Left lung (tissue), 4 donors: ENCODE measurements at regions not wholly inside any gene's neighbourhood (a gene's known extent, or its start where the extent isn't known, plus 50 kb on each side); places are given as distances from the start of the nearest gene placed in this dataset.
A peak's percentile ranks its signal among the peaks of the same experiment; 100 is the strongest.

Experiments used
- ATAC-seq: fragments of 200-7000 bp; cut with Tn5 transposase; one replicate; pipeline ENCODE4 v1.9.1; 2020; ENCODE audit warnings: moderate library complexity
- DNase-seq, 4 donors: peaks; one replicate each; pipeline ENCODE4 v3.0.0-alpha.2; 2013 to 2020
- H3K27ac ChIP-seq, 2 donors: fragments of 200-600 bp; sonication (generic) in 1 of 2; one replicate each; pipeline versions ENCODE4 v1.5.0 to v1.8.0; 2020 to 2021
- H3K27me3 ChIP-seq, 2 donors: fragments of 200-600 bp; sonication (generic) in 1 of 2; one replicate each; pipeline versions ENCODE4 v1.5.0 to v1.8.0; 2020 to 2021
- H3K36me3 ChIP-seq, 2 donors: fragments of 200-600 bp; sonication (generic) in 1 of 2; one replicate each; pipeline versions ENCODE4 v1.5.0 to v1.8.0; 2020 to 2021
- H3K4me1 ChIP-seq, 2 donors: fragments of 200-600 bp; one replicate each; pipeline ENCODE4 v1.8.0; 2021
- H3K4me3 ChIP-seq, 2 donors: fragments of 200-600 bp; sonication (generic) in 1 of 2; one replicate each; pipeline versions ENCODE4 v1.5.0 to v1.8.0; 2020 to 2021; ENCODE audit warnings: mild to moderate bottlenecking in 1 of 2
- H3K9me3 ChIP-seq, 2 donors: fragments of 200-600 bp; sonication (generic) in 1 of 2; one replicate each; pipeline versions ENCODE4 v1.5.0 to v1.8.0; 2020 to 2021
- CTCF ChIP-seq, 2 donors: fragments of 200-600 bp; sonication (generic) in 1 of 2; IDR thresholded peaks; one replicate each; pipeline versions ENCODE4 v1.5.0 to v1.8.0; 2021; ENCODE audit warnings: antibody characterized with exemption in 2 of 2
- intact Hi-C, 2 donors: fragments of 100-400 bp; cut with DNase I; formaldehyde crosslinking; loops; one replicate each; pipeline versions ENCODE4 v1.11.2 to v1.14.2; 2022
- donor health status: DM: no; HTN: yes; CAD: no.
- donor health status: DM: no; HTN: no; CAD: no.

DNA sequence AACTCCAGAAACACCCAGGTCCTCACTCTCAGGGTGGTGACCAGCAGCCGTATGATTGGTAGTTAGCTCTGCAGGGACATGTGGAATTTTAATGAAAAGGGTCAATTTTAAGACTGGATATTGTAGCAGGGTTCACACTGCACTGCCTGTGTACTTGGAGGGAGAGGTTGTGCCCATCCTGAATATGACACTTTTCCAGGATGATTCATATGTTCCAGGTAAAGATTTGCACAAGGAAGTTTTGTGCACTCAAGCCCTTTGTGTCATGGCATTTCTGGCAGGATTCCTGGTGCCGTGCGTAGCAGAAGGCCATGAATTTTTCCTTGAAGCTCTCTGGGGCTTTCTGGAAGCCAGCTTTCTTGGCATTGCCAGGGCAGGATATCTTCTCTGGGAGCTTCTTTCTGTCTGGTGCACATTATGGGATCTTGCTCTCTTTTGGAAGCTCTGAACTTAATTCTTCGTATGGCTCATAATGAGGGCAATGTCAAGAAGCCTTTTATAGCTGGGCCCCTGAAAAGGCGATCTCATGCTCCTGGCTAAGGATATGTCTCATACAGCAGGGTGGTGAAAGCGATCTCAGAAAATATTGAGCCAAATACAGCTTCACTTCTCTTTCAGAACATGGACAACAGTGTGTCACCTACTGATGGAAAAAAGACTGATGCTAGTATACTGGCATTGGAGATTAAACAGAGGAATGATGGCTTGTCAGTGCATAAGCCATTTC lies 1133.9 kb downstream of the AACS start:
- no peaks in the 10 kb centered on the region for H3K36me3 ChIP-seq
- no peaks in the 10 kb centered on the region for H3K27me3 ChIP-seq
- DNase-seq (peak in 1 of 4 donors; percentile 48), ATAC-seq (peak; percentile 86)
- intact Hi-C loops: no loop called here
- H3K4me3 ChIP-seq: no peak overlapping the region
- no peak for TF ChIP-seq CTCF (IDR thresholded peaks at IDR 0.05)
- no peaks in the 10 kb centered on the region for H3K4me1 ChIP-seq
- no peak overlapping the region for H3K27ac ChIP-seq
- H3K9me3 ChIP-seq: no peaks in the 10 kb centered on the region

DNA sequence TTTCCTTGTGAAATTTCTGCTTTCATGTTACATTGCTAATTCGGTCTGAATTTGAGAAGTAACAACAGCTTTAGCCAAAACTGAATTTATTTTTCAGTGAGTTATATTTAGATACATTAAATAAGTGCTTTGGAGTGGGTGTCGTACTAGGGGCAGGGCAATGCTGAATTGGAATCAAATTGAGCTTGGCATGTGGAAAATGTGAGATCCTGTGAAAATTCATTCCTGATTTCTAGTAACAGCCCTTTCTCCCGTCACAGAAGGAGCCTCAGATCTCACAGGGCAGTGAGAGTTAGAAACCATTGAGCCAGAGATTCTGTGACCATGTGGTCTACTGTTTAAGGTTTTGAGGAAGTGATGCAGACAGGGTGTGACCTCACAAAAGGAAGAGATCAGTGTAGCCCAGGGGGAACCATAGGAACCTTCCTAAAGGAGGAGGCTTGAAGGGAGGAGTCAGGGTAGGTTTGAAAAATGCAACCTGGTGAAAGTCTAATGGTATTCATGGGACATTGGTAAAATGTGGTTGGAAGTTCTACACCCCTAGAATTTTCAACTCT lies 1136.8 kb downstream of the AACS start:
- no peak for TF ChIP-seq CTCF (IDR thresholded peaks at IDR 0.05)
- no peaks in the 10 kb centered on the region for H3K9me3 ChIP-seq
- intact Hi-C loops: no loop called here
- ATAC-seq (peak; percentile 51), DNase-seq (no peak)
- H3K27me3 ChIP-seq: no peaks in the 10 kb centered on the region
- H3K4me1 ChIP-seq: no peaks in the 10 kb centered on the region
- no peak overlapping the region for H3K27ac ChIP-seq
- no peak overlapping the region for H3K4me3 ChIP-seq
- H3K36me3 ChIP-seq: no peaks in the 10 kb centered on the region

GRCh38 chr12:126204326-126204725 lies 1139.1 kb downstream of the AACS start:
- intact Hi-C loops: no loop called here
- no peaks in the 10 kb centered on the region for H3K27me3 ChIP-seq
- TF ChIP-seq CTCF (IDR thresholded peaks at IDR 0.05): no peak
- no peak overlapping the region for H3K4me3 ChIP-seq
- H3K9me3 ChIP-seq: no peaks in the 10 kb centered on the region
- no peak overlapping the region for H3K27ac ChIP-seq
- no peaks in the 10 kb centered on the region for H3K4me1 ChIP-seq
- no peaks in the 10 kb centered on the region for H3K36me3 ChIP-seq
- ATAC-seq (no peak), DNase-seq (no peak)

DNA sequence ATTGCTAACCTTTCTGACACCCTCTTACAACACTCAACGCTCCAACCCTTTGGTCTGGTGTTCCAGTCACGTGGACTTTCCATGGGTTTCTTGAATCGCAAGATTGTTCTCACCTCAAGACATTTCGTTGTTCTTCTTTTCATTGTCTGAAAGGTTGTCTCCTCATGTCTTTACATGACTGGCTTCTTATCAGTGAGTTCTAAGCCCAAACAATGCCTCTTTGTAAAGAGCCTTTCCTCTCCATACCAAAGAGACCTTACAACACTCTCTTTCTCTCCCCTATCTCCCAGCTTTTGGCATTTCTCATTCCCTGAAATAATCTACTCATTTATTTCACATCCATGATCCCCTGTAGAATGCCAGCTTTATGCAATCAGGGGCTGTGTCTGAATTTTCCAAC lies 1144.8 kb downstream of the AACS start:
- H3K9me3 ChIP-seq: no peaks in the 10 kb centered on the region
- H3K36me3 ChIP-seq: no peaks in the 10 kb centered on the region
- H3K27ac ChIP-seq: no peak overlapping the region
- no peaks in the 10 kb centered on the region for H3K4me1 ChIP-seq
- H3K27me3 ChIP-seq: no peaks in the 10 kb centered on the region
- no peak for TF ChIP-seq CTCF (IDR thresholded peaks at IDR 0.05)
- no peak for ATAC-seq
- no peak overlapping the region for H3K4me3 ChIP-seq
- no peak for DNase-seq
- intact Hi-C loops: no loop called here

DNA sequence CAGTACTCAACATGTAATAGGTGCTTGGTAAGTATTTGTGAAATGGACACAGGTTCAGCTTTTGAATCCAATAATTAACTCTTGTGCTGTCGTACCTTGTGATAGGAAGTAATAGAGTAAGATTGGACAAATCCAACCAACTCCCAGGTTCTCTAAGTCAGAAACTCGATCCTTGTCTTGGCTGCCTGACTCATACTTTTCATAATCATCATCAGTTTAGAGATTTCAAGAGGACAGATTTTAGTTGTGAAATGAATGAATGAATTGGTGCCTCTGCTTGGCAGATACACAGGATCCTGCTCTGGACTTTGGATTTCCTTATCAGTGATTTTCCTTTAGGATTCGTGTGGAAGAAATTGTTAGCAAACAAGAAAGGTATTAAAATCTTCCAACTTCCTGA lies 1145.2 kb downstream of the AACS start:
- no peak overlapping the region for H3K27ac ChIP-seq
- no peaks in the 10 kb centered on the region for H3K36me3 ChIP-seq
- H3K4me1 ChIP-seq: no peaks in the 10 kb centered on the region
- no peak for DNase-seq
- ATAC-seq: no peak
- intact Hi-C loops: no loop called here
- TF ChIP-seq CTCF (IDR thresholded peaks at IDR 0.05): no peak
- no peaks in the 10 kb centered on the region for H3K27me3 ChIP-seq
- H3K4me3 ChIP-seq: no peak overlapping the region
- no peaks in the 10 kb centered on the region for H3K9me3 ChIP-seq
